Mononuclear cell (primary cell): ENCODE measurements at regions not wholly inside any gene's neighbourhood (a gene's known extent, or its start where the extent isn't known, plus 50 kb on each side); places are given as distances from the start of the nearest gene placed in this dataset.
"Not testable (repeated sequence)": the region's sequence is repeated elsewhere in the genome, so short reads cannot be mapped to it uniquely, and the experiment has no call there.

ENCODE experiments used
- H3K27me3 ChIP-seq: 2 replicates; pipeline ENCODE4 v1.6.0; 2011; ENCODE audit warnings: low read length, control low read depth; ENCODE audit not compliant: insufficient read depth
- H3K4me1 ChIP-seq: 2 replicates; pipeline ENCODE4 v1.5.1; 2011; ENCODE audit warnings: mild to moderate bottlenecking, low read length, control low read depth; ENCODE audit not compliant: insufficient read depth
- H3K4me3 ChIP-seq: 2 replicates; pipeline ENCODE4 v1.5.1; 2011; ENCODE audit warnings: mild to moderate bottlenecking, low read length, moderate library complexity
- H3K9me3 ChIP-seq: 2 replicates; pipeline ENCODE4 v1.5.1; 2011; ENCODE audit warnings: low read depth, mild to moderate bottlenecking, control low read depth, low read length

DNA sequence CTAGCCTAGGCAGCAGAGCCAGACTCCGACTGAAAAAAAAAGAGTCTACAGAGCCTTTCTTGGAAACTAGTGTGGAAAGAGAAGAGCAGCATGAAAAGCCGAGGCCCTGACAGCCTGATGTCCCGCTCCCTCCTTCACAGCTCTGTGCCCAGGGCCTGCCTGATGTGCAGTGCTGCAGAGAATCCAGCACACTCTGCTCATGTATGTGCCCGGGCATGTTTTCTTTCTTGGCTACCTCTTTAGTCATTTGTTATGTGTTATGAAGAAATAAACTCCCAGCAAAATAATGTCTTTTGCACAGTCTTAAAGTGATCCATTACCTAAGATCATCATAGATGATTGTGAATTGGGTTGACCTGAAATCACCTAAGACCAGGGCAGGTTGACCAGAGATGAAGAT is 78.1 kb upstream of the EZR start:
- no peaks in the 10 kb centered on the region for H3K9me3 ChIP-seq
- no peaks in the 10 kb centered on the region for H3K4me1 ChIP-seq

DNA sequence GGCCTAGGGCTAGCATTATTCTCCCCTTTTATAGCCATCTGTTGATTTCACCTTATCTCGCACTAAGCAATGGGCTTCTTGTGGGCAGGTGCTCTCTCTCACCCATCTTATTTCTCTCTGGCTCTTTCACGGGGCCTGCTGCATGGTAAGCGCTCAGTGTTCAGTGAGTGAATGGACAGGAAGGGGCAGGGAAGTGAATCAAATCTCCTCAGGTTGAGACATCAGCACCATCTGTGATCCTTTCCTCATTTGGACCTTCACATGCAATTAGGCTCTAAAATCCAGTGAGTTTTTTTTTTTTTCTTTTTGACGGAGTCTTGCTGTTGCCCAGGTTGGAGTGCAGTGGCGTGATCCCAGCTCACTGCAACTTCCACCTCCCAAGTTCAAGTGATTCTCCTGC is 76.5 kb upstream of the EZR start:
- H3K27me3 ChIP-seq = no peaks in the 10 kb centered on the region
- no peaks in the 10 kb centered on the region for H3K9me3 ChIP-seq
- H3K4me3 ChIP-seq = no peak overlapping the region
- no peaks in the 10 kb centered on the region for H3K4me1 ChIP-seq

More for the DNA sequence above, 78.1 kb upstream of the EZR start:
- Histone ChIP-seq H3K27me3 (no peaks in the 10 kb centered on the region), H3K4me3 (no peak overlapping the region)

- no peaks in the 10 kb centered on the region for H3K27me3 ChIP-seq
- no peaks in the 10 kb centered on the region for H3K9me3 ChIP-seq
- no peaks in the 10 kb centered on the region for H3K4me1 ChIP-seq
- no peak overlapping the region for H3K4me3 ChIP-seq
These were observed 75.0 kb upstream of the EZR start for GRCh38 chr6:158894193-158894592.

DNA sequence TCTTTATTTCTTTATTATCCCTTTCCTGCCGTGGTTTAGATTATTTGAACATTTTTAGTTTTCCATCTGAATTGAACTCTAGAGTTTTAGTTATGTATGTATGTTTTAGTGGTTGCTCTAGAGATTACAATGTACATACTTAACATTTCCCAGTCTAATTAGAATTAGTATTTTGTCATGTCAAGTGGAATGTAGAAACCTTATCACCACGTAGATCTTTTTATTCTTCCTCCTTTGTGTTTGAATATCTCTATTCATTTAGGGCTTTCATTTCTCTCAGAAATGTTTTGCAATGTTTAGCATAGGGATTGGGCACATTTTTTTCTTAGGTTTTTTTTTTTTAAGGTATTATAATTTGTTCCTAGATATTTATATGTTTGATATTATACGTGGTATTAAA is 73.1 kb upstream of the EZR start:
- Histone ChIP-seq H3K27me3 (no peaks in the 10 kb centered on the region), H3K9me3 (no peaks in the 10 kb centered on the region), H3K4me3 (no peak overlapping the region), H3K4me1 (no peaks in the 10 kb centered on the region)

DNA sequence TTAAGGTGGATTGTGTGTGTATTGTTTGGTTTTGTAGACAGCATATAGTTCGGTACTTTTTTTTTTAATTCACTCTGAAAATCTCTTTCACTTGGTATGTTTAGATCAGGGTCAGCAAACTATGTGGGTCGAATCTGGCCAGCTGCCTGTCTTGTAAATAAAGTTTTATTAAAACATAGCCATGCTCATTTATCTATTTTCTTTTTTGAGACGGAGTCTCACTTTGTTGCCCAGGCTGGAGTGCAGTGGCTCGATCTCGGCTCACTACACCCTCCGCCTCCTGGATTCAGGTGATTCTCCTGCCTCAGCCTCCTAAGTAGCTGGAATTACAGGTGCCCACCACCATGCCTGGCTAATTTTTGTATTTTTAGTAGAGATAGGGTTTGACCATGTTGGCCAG is 72.4 kb upstream of the EZR start:
- H3K4me1 ChIP-seq, H3K4me3 ChIP-seq, H3K27me3 ChIP-seq, H3K9me3 ChIP-seq: not testable (repeated sequence)

GRCh38 chr6:158888171-158888570 is 69.0 kb upstream of the EZR start:
- H3K4me3 ChIP-seq, H3K9me3 ChIP-seq, H3K4me1 ChIP-seq, H3K27me3 ChIP-seq: not testable (repeated sequence)

GRCh38 chr6:158886346-158886977 is 67.3 kb upstream of the EZR start:
- not testable (repeated sequence) for H3K27me3 ChIP-seq, H3K4me1 ChIP-seq, H3K9me3 ChIP-seq, H3K4me3 ChIP-seq

DNA sequence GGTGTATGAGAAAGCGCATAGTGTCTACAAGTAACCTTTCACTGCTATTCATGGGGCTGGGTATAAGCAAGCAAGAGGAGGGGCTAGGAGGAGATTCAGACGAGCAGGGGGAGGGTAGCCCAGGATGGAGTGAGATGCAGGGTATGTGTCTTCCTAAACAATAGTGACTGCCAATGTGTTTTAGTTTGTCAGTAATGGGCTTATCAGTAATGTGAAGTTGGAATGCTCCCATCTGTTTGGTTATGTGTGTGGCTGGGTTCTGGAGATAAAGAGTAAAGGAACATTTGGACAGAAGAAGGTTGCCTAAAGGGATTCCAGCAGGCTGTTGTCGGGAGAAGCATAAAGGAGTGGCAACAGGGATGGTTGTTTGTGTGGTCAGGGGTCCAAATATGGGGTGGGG is 62.7 kb upstream of the EZR start:
- not testable (repeated sequence) for H3K9me3 ChIP-seq, H3K4me3 ChIP-seq, H3K27me3 ChIP-seq

DNA sequence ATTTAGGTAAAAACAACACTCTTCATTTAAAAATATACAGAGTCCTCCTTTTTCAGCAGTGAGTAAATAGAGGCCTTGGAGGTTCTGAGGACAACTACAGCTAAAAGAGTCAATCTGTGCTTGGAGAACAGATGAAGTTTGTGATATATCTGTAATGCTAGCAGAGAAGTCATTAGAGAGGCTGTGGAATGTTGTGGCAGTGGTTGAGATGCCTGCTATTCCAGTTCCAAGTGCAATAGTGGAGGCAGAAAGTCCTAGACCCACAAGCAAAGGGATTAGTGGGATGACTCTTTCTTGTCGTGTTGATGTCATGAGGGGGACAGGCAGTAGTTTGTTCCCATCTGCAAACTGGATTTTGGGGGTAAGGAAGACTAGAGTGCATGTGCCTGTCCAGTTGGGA is 62.1 kb upstream of the EZR start:
- H3K27me3 ChIP-seq, H3K4me3 ChIP-seq, H3K4me1 ChIP-seq, H3K9me3 ChIP-seq: not testable (repeated sequence)

More for the DNA sequence above, 62.7 kb upstream of the EZR start:
- not testable (repeated sequence) for H3K4me1 ChIP-seq

DNA sequence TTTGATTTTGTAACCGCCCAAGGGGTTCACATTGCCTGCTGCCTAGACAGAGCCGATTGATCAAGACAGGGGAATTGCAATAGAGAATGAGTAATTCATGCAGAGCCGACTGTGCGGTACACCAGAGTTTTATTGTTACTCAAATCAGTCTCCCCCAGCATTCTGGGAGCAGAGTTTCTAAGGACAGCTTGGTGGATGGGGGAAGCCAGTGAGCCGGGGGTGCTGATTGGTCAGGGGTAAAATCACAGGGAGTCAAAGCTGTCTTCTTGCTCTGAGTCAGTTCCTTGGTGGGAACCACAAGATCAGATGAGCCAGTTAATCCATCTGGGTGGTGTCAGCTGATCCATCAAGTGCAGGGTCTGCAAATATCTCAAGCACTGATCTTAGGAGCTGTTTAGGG is 60.0 kb upstream of the EZR start:
- no peaks in the 10 kb centered on the region for H3K27me3 ChIP-seq
- H3K9me3 ChIP-seq = no peaks in the 10 kb centered on the region
- no peak overlapping the region for H3K4me3 ChIP-seq

DNA sequence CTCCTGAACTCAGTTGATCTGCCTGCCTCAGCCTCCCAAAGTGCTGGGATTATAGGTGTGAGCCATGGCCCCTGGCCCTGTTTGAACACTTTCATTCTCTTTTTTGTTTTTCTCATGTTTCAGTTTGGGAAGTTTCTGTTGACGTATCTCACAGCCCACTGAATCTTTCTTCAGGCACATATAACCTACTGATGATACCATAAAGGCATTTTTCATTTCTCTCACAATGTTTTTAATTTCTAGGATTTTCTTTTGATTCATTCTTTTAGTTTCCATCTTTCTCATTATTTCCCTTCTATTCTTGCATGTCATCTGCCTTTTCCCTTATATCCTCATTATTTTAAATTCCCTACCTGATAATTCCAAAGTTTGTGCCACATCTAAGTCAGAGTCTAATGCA is 58.5 kb upstream of the EZR start:
- Histone ChIP-seq H3K4me3 (no peak overlapping the region), H3K9me3 (no peaks in the 10 kb centered on the region), H3K4me1 (no peaks in the 10 kb centered on the region), H3K27me3 (no peaks in the 10 kb centered on the region)

More for the DNA sequence above, 60.0 kb upstream of the EZR start:
- no peaks in the 10 kb centered on the region for H3K4me1 ChIP-seq

- Histone ChIP-seq H3K9me3 (no peaks in the 10 kb centered on the region), H3K4me1 (no peaks in the 10 kb centered on the region), H3K27me3 (no peaks in the 10 kb centered on the region), H3K4me3 (no peak overlapping the region)
These were observed 57.7 kb upstream of the EZR start for GRCh38 chr6:158876886-158877285.

- Histone ChIP-seq H3K9me3 (no peaks in the 10 kb centered on the region), H3K4me3 (peak overlapping the region; percentile 49), H3K27me3 (no peaks in the 10 kb centered on the region), H3K4me1 (peaks cover 28% of the 10 kb centered on the region)
These were observed 51.4 kb upstream of the EZR start for GRCh38 chr6:158870649-158870957.

DNA sequence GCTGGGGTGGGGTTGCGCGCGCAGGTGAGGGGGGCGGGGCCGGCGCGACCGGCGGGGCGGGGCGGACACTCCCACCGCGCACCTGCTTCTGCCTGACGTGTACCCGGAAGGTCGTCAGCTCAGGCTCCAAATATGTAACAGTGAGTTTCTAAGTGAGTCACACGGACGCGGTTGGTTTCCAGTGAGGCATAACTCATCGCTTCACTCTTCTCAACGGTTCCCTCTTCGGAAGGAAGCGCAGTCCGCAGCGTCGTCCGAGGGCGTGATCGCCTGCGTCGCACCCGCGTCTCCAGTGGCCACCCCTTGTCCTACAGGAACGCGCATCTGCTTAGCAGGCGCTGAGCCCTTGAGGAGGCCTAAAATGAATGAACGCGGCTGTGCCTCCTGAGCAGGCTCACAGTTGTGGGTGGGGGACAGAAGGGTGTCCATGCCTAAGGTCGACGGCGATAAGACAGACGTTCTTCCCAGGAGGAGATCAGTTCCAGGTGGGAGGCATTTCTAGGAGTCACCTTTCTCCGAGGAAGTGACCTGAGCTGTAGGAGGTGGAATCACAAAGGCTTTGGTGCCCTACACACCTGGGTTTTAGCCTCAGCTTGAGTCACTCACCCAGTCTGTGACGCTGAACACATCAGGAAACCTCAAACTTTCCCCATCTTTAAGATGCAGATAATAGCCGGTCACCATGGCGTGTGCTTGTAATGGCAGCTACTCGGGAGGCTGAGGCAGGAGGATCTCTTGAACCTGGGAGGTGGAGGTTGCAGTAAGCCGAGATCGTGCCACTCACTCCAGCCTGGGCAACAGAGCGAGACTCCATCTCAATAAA is 50.9 kb upstream of the EZR start:
- Histone ChIP-seq H3K4me1 (peaks cover 28% of the 10 kb centered on the region), H3K4me3 (peak overlapping the region; percentile 49), H3K9me3 (no peaks in the 10 kb centered on the region), H3K27me3 (no peaks in the 10 kb centered on the region)

GRCh38 chr6:158868890-158869825 is 50.0 kb upstream of the EZR start:
- Histone ChIP-seq H3K9me3 (no peaks in the 10 kb centered on the region), H3K27me3 (no peaks in the 10 kb centered on the region), H3K4me3 (peak overlapping the region; percentile 32), H3K4me1 (peaks cover 28% of the 10 kb centered on the region)
